HCEC 1CT (cell line): ENCODE measurements at regions not wholly inside any gene's neighbourhood (a gene's known extent, or its start where the extent isn't known, plus 50 kb on each side); places are given as distances from the start of the nearest gene placed in this dataset.

Experiments used
- DNase-seq: peaks from one replicate; pipeline ENCODE4 v3.0.0-alpha.2; 2017

DNA sequence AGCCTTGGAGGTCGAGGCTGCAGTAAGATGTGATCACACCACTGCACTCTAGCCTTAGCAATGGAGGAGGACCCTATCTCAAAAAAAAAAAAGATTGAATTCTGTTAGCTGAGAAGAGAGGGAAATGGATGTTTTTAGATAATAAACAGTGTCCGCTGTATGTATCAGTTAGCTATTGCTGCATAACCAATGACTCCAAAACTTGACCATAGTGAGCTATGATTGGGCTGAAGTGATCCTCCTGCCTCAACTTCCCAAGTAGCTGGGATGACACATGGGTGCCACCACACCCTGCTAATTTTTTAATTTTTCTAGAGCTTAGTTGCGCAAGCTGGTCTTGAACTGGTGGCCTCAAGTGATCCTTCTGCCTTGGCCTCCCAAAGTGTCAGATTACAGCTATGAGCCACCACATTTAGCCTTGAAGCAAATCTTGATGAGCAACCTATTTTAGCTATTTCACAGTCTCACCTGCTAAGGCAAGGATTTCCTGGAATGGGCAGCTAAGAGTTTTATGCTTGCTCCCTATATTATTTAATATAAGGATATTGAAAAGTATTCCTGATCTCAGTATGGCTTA is 68.3 kb upstream of the ATF7IP2 start:
- no peak for DNase-seq

DNA sequence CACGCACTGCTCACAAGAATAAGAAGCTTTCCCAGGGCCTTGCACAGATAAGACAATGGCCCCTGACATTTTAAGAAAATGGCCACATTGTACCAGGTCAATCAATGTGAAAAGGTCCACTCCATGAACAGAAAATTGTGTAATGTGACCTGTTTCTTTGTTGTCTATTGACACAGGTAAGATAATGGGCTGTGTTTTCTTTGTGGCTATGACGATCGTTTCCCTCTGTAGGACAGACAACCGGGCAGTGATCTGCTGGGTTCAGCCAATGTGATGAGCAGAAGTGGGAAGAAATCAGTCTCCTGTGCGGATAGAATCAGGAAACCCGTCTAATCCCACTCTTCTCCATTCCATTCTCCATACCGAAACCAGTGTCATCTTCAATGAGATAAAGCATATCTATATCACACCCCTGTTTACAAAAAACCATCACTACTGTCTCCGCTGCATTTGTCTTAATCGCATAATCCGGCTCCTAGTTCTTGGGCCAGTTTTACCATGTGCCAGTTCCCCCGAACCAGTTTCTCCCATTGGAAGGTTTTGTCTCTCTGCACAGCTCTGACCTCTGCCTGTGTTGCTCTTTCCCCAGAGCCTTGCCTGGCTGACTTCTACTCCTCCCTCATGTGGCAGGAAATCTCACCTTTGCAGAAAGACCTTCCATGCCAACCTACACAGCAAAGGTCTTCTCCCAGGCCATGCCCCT is 66.9 kb upstream of the ATF7IP2 start:
- DNase-seq = no peak

DNA sequence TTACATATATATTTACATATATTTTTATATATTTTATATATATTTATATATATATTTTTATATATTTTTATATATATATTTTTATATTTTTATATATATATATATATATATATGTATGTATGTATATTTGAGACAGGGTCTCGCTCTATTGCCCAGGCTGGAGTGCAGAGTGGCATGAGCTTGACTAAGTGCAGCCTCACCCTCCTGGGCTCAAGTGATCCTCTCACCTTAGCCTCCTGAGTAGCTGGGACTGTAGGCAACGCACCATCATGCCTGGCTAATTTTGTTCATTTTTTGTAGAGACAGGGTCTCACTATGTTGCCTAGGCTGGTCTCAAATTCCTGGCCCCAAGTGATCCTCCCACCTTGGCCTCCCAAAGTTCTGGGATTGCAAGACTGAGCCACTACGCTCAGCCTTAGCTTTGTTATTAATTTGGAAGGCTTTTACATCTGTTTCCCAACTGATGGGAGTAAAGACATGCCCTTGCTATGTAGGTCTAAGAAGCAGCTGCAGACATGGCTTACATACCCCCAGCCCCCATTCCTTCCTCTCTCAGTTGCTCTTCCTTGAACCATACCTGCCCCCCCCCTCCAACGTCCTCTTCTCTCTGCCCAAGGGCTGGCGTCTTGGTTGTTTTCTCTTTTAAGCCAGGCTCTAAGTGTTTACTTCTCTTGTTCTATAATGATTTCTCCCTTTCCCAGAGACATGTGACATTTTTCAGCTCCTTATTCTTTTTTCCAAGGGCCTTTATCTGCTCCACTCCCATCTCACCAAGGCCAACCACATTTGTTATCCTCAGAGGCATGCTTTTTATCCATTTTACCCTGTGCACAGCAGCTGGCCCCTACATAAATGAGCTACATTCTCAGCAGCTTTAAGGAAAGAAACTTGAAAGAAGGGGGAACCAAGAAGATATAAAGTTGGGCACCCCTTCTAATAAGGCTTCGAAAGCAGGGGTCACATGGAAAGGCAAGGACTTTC is 64.2 kb upstream of the ATF7IP2 start:
- no peak for DNase-seq

DNA sequence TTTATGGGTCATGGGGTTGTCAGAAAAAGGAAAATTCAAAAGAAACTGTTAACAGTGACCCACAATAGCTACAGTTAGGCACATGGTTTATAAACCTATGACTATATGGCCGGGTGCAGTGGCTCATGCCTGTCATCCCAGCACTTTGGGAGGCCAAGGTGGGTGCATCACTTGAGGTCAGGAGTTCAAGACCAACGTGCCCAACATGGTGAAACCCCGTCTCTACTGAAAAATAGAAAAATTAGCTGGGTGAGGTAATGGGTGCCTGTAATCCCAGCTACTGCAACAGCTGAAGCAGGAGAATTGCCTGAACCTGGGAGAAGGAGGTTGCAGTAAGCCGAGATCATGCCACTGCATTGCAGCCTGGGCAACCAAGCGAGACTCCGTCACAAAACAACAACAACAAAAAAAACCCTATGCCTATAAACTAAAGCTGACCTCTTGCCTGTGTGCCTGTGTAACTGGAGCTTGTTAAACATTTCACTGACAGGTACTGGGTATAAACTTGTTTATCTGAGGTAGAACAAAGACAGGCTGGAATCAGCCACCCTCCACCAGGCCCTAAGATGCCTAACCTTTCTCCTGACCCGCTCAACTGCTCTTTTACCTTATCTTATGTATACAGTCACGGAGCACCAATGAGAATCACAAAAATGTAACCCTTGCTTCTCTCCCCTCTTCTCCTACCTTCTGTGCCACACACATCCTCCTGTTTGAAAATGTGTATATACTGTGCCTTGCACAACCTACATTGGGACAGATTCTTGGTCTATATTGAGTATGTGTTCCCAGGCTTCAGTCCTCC is 62.9 kb upstream of the ATF7IP2 start:
- no peak for DNase-seq

DNA sequence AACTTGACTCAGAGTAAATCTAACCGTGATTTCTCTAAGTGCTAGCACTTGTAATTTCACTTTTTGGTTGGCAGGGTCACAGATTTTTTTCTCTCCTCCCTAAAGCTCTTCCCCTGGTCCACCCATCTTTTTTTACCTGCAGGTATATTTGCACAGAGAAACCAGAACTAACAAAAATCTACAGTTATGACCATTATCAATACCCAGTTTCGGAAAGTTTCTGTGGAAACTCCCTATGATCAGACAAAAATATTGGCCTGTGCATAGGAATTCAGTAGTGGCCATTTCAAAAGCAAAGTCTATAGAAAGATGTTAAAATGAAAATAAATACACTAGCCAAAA is 62.4 kb upstream of the ATF7IP2 start:
- DNase-seq = no peak

DNA sequence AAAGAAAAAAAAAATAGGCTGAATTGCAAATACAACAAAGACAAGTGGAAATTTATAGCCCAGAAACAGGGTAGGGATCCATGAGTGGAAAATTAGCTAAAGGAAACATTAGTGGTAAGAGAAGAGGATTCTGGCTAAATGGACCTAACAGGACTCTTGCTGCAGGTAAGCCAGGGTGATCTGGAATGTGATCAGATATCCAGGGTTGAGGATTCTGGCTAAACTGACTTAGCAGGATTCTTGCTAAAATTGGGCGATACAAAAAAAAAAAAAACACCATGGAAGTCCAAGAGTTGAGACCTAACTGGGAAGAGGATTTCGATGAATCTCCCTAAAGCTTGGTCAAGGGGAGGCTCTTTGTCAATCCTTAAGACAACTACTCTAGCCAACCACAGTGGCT is 61.7 kb upstream of the ATF7IP2 start:
- DNase-seq = no peak

DNA sequence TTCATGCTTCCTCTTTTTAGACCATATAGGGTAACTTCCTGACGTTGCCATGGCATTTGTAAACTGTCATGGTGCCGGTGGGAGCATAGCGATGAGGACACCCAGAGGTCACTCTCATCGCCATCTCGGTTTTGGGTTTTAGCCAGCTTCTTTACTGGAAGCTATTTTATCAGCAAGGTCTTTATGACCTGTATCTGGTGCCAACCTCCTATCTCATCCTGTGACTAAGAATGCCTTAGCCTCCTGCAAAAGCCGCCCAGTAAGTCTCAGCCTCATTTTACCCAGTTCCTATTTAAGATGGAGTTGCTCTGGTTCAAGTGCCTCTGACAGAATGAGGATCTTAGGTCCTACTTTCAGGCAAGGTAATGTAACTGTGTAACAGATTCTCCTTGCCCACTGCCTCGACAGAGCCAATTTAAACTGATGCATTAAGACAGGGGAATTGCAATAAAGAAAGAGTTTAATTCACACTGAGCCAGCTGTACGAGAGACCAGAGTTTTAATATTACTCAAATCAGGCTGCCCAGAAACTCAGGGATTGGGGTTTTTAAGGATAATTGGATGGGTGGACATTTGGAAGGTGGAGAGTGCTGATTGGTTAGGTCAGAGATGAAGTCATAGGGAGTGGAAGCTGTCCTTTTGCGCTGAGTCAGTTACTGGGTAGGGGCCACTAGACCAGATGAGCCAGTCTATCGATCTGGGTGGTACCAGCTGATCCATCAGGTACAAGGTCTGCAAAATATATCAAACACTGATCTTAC is 59.9 kb upstream of the ATF7IP2 start:
- no peak for DNase-seq

DNA sequence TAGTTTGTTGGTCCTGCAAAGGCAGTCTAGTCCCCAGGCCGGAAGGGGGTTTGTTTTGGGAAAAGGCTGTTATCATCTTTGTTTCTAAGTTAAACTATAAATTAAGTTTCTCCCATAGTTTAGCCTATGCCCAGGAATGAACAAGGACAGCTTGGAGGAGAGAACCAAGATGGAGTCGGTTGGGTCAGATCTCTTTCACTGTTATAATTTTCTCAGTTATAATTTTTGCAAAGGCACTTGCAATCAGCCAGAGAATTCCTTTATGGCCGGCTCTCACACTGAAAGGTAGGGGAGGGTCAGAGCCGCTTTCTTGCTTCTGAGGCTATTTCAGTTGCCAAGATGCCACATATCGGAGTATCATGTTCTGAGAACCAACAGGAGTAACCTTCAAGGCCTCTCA is 59.2 kb upstream of the ATF7IP2 start:
- no peak for DNase-seq

DNA sequence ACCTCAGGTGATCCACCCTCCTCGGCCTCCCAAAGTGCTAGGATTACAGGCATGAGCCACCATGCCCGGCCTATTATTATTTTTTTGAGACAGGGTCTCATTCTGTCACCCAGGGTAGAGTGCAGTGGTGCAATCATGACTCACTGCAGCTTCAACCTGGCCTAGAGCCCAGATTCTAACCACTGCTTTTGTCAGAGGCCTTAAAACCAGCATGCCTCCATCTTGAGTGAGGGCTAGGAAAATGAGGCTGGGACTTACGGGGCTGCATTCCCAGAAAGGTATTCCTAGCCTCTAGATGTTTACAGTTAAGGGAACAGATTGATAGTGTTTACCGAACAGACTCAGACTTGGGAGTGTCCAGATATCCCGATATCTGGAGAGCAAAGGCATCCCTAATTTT is 57.6 kb upstream of the ATF7IP2 start:
- DNase-seq = peak; percentile 24

DNA sequence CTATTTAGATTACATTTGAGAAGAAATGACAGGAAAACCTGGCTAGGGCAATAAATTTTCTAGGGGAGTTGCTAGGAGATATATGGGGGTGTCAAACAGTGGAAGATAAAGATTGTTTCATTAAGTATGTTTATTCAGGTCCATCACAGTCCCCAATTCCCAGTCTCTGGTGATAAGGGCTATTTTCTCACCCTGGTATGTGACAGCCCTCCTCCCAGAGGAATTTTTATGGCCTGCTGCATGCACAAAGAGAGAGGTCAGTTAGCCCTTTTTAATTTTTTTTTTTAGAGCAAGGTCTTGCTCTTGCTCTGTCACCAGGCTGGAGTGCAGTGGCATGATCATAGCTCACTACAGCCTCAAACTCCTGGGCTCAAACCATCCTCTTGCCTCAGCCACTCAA is 53.6 kb upstream of the ATF7IP2 start:
- DNase-seq = no peak

DNA sequence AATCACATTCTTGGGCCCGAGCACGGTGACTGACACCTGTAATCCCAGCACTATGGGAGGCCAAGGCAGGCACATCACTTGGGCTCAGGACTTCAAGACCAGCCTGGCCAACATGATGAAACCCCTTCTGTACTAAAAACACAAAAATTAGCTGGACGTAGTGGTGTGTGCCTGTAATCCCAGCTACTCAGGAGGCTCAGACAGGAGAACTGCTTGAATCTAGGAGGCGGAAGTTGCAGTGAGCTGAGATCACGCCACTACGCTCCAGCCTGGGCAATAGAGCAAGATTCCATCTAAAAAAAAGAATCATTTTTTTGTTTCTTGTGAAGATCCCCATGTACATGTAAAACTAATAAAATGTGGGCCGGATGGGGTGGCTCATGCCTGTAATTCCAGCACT is 53.1 kb upstream of the ATF7IP2 start:
- no peak for DNase-seq

DNA sequence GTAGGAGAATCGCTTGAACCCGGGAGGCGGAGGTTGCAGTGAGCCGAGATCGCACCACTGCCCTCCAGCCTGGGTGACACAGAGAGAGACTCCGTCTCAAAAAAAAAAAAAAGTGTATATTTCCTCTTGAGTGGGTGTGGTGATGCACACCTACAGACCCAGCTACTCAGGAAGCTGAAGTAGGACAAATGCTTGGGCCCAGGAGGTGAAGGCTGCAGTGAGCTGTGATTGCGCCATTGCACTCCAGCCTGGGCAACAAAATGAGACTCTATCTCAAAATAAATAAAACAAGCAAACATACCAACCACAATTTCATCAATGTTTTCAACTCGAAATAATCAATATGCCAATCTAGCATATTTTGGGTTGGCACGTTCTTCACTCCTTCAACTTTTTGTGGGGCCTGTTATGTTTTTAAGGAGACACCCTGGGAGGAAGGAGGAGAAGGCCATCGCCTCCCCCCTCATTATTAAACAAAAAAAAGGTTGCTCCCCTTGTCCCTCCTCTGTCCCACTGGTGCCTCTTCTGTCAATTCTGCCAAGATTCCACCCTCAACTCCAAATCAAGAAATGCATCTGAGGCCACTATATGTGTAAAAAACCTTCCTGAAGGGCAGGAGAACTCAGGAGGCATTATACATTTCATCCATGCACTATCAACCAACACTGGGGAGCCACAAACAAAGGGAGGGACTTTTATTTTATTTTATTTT is 52.4 kb upstream of the ATF7IP2 start:
- no peak for DNase-seq

DNA sequence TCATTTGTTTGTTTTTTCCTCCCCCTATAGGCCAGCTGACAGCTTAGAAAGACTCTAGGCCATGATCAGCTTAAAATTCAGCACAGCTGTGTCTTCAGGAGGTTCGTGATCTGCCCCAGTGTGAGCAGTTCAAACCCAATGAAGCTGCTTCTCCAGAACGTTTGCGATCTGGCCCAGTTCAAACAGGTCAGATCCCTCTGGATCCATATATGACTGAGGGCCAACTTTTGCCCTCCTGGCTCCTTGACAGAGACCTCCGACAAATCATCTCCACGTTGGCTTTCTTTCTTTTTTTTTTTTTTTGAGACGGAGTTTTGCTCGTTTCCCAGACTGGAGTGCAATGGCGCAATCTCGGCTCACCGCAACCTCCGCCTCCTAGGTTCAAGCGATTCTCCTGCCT is 50.2 kb upstream of the ATF7IP2 start:
- no peak for DNase-seq
